ENCODE measurements at regions not wholly inside any gene's neighbourhood (a gene's known extent, or its start where the extent isn't known, plus 50 kb on each side); places are given as distances from the start of the nearest gene placed in this dataset.

- H3K27ac ChIP-seq (ENCODE audit: low read depth, low read length): no peak overlapping the region
- H3K4me3 ChIP-seq (ENCODE audit: low read depth in 1 of 2, low read length in 2 of 2): peak overlapping the region; percentile 63 to 79
- H3K9ac ChIP-seq (ENCODE audit: low read depth in 1 of 2, low read length in 2 of 2): peak overlapping the region; percentile 48
- no peaks in the 10 kb centered on the region for H3K36me3 ChIP-seq (ENCODE audit: control insufficient read depth in 1 of 2, insufficient read depth in 2 of 2, low read length in 2 of 2)
- peaks cover 16 to 19% of the 10 kb centered on the region in 2 donors for H3K4me1 ChIP-seq (ENCODE audit: control insufficient read depth in 1 of 2, insufficient read depth in 2 of 2, low read length in 2 of 2)
- no peaks in the 10 kb centered on the region for H3K9me3 ChIP-seq (ENCODE audit: control insufficient read depth in 1 of 2, low read length in 2 of 2)
- no peaks in the 10 kb centered on the region for H3K27me3 ChIP-seq (ENCODE audit: control insufficient read depth in 1 of 2, insufficient read depth in 2 of 2, low read length in 2 of 2)
Measured at GRCh38 chr3:194769020-194769643, 83.4 kb downstream of the FAM43A start.

- H3K4me1 ChIP-seq (ENCODE audit: control insufficient read depth in 1 of 2, insufficient read depth in 2 of 2, low read length in 2 of 2): peaks cover 16 to 19% of the 10 kb centered on the region in 2 donors
- H3K9ac ChIP-seq (ENCODE audit: low read depth in 1 of 2, low read length in 2 of 2): no peak overlapping the region
- no peak overlapping the region for H3K27ac ChIP-seq (ENCODE audit: low read depth, low read length)
- no peaks in the 10 kb centered on the region for H3K36me3 ChIP-seq (ENCODE audit: control insufficient read depth in 1 of 2, insufficient read depth in 2 of 2, low read length in 2 of 2)
- no peak overlapping the region for H3K4me3 ChIP-seq (ENCODE audit: low read depth in 1 of 2, low read length in 2 of 2)
- no peaks in the 10 kb centered on the region for H3K27me3 ChIP-seq (ENCODE audit: control insufficient read depth in 1 of 2, insufficient read depth in 2 of 2, low read length in 2 of 2)
- no peaks in the 10 kb centered on the region for H3K9me3 ChIP-seq (ENCODE audit: control insufficient read depth in 1 of 2, low read length in 2 of 2)
Measured at GRCh38 chr3:194772241-194773000, 86.7 kb downstream of the FAM43A start.

GRCh38 chr3:194773216-194773615 is 87.5 kb downstream of the FAM43A start:
- H3K4me3 ChIP-seq (ENCODE audit: low read depth in 1 of 2, low read length in 2 of 2): no peak overlapping the region
- no peaks in the 10 kb centered on the region for H3K36me3 ChIP-seq (ENCODE audit: control insufficient read depth in 1 of 2, insufficient read depth in 2 of 2, low read length in 2 of 2)
- no peaks in the 10 kb centered on the region for H3K27me3 ChIP-seq (ENCODE audit: control insufficient read depth in 1 of 2, insufficient read depth in 2 of 2, low read length in 2 of 2)
- no peak overlapping the region for H3K27ac ChIP-seq (ENCODE audit: low read depth, low read length)
- H3K9ac ChIP-seq (ENCODE audit: low read depth in 1 of 2, low read length in 2 of 2): no peak overlapping the region
- no peaks in the 10 kb centered on the region for H3K9me3 ChIP-seq (ENCODE audit: control insufficient read depth in 1 of 2, low read length in 2 of 2)
- H3K4me1 ChIP-seq (ENCODE audit: control insufficient read depth in 1 of 2, insufficient read depth in 2 of 2, low read length in 2 of 2): peaks cover 16 to 19% of the 10 kb centered on the region in 2 donors

- Histone ChIP-seq H3K27ac (ENCODE audit: low read depth, low read length) (no peak overlapping the region), H3K9ac (ENCODE audit: low read depth in 1 of 2, low read length in 2 of 2) (no peak overlapping the region), H3K4me1 (ENCODE audit: control insufficient read depth in 1 of 2, insufficient read depth in 2 of 2, low read length in 2 of 2) (peaks cover 14 to 16% of the 10 kb centered on the region in 2 donors), H3K4me3 (ENCODE audit: low read depth in 1 of 2, low read length in 2 of 2) (no peak overlapping the region), H3K36me3 (ENCODE audit: control insufficient read depth in 1 of 2, insufficient read depth in 2 of 2, low read length in 2 of 2) (no peaks in the 10 kb centered on the region), H3K27me3 (ENCODE audit: control insufficient read depth in 1 of 2, insufficient read depth in 2 of 2, low read length in 2 of 2) (no peaks in the 10 kb centered on the region), H3K9me3 (ENCODE audit: control insufficient read depth in 1 of 2, low read length in 2 of 2) (no peaks in the 10 kb centered on the region)
Measured at GRCh38 chr3:194773771-194774455, 88.2 kb downstream of the FAM43A start.

- Histone ChIP-seq H3K9me3 (ENCODE audit: control insufficient read depth in 1 of 2, low read length in 2 of 2) (no peaks in the 10 kb centered on the region), H3K36me3 (ENCODE audit: control insufficient read depth in 1 of 2, insufficient read depth in 2 of 2, low read length in 2 of 2) (no peaks in the 10 kb centered on the region), H3K27ac (ENCODE audit: low read depth, low read length) (no peak overlapping the region), H3K4me1 (ENCODE audit: control insufficient read depth in 1 of 2, insufficient read depth in 2 of 2, low read length in 2 of 2) (peaks cover 9 to 10% of the 10 kb centered on the region in 2 donors), H3K27me3 (ENCODE audit: control insufficient read depth in 1 of 2, insufficient read depth in 2 of 2, low read length in 2 of 2) (peaks cover 0 to 4% of the 10 kb centered on the region in 2 donors), H3K9ac (ENCODE audit: low read depth in 1 of 2, low read length in 2 of 2) (no peak overlapping the region), H3K4me3 (ENCODE audit: low read depth in 1 of 2, low read length in 2 of 2) (no peak overlapping the region)
Measured at GRCh38 chr3:194775266-194775665, 89.6 kb downstream of the FAM43A start.

GRCh38 chr3:194775731-194776130 is 90.0 kb downstream of the FAM43A start:
- no peak overlapping the region for H3K9ac ChIP-seq (ENCODE audit: low read depth in 1 of 2, low read length in 2 of 2)
- no peaks in the 10 kb centered on the region for H3K36me3 ChIP-seq (ENCODE audit: control insufficient read depth in 1 of 2, insufficient read depth in 2 of 2, low read length in 2 of 2)
- H3K4me3 ChIP-seq (ENCODE audit: low read depth in 1 of 2, low read length in 2 of 2): no peak overlapping the region
- no peak overlapping the region for H3K27ac ChIP-seq (ENCODE audit: low read depth, low read length)
- peaks cover 0 to 4% of the 10 kb centered on the region in 2 donors for H3K27me3 ChIP-seq (ENCODE audit: control insufficient read depth in 1 of 2, insufficient read depth in 2 of 2, low read length in 2 of 2)
- H3K9me3 ChIP-seq (ENCODE audit: control insufficient read depth in 1 of 2, low read length in 2 of 2): no peaks in the 10 kb centered on the region
- peaks cover 9 to 10% of the 10 kb centered on the region in 2 donors for H3K4me1 ChIP-seq (ENCODE audit: control insufficient read depth in 1 of 2, insufficient read depth in 2 of 2, low read length in 2 of 2)

GRCh38 chr3:194777729-194778128 is 92.0 kb downstream of the FAM43A start:
- Histone ChIP-seq H3K9me3 (ENCODE audit: control insufficient read depth in 1 of 2, low read length in 2 of 2) (no peaks in the 10 kb centered on the region), H3K9ac (ENCODE audit: low read depth in 1 of 2, low read length in 2 of 2) (no peak overlapping the region), H3K27ac (ENCODE audit: low read depth, low read length) (no peak overlapping the region), H3K36me3 (ENCODE audit: control insufficient read depth in 1 of 2, insufficient read depth in 2 of 2, low read length in 2 of 2) (no peaks in the 10 kb centered on the region), H3K4me3 (ENCODE audit: low read depth in 1 of 2, low read length in 2 of 2) (no peak overlapping the region), H3K27me3 (ENCODE audit: control insufficient read depth in 1 of 2, insufficient read depth in 2 of 2, low read length in 2 of 2) (peaks cover 0 to 4% of the 10 kb centered on the region in 2 donors), H3K4me1 (ENCODE audit: control insufficient read depth in 1 of 2, insufficient read depth in 2 of 2, low read length in 2 of 2) (peaks cover 7 to 10% of the 10 kb centered on the region in 2 donors)

- no peaks in the 10 kb centered on the region for H3K9me3 ChIP-seq (ENCODE audit: control insufficient read depth in 1 of 2, low read length in 2 of 2)
- H3K27me3 ChIP-seq (ENCODE audit: control insufficient read depth in 1 of 2, insufficient read depth in 2 of 2, low read length in 2 of 2): peaks cover 0 to 4% of the 10 kb centered on the region in 2 donors
- H3K27ac ChIP-seq (ENCODE audit: low read depth, low read length): no peak overlapping the region
- H3K36me3 ChIP-seq (ENCODE audit: control insufficient read depth in 1 of 2, insufficient read depth in 2 of 2, low read length in 2 of 2): no peaks in the 10 kb centered on the region
- H3K4me3 ChIP-seq (ENCODE audit: low read depth in 1 of 2, low read length in 2 of 2): no peak overlapping the region
- no peaks in the 10 kb centered on the region for H3K4me1 ChIP-seq (ENCODE audit: control insufficient read depth in 1 of 2, insufficient read depth in 2 of 2, low read length in 2 of 2)
- H3K9ac ChIP-seq (ENCODE audit: low read depth in 1 of 2, low read length in 2 of 2): no peak overlapping the region
Measured at GRCh38 chr3:194779729-194780224, 94.1 kb downstream of the FAM43A start.

GRCh38 chr3:194780706-194781105 is 95.0 kb downstream of the FAM43A start:
- H3K9ac ChIP-seq (ENCODE audit: low read depth in 1 of 2, low read length in 2 of 2): no peak overlapping the region
- peaks cover 0 to 4% of the 10 kb centered on the region in 2 donors for H3K27me3 ChIP-seq (ENCODE audit: control insufficient read depth in 1 of 2, insufficient read depth in 2 of 2, low read length in 2 of 2)
- H3K36me3 ChIP-seq (ENCODE audit: control insufficient read depth in 1 of 2, insufficient read depth in 2 of 2, low read length in 2 of 2): no peaks in the 10 kb centered on the region
- peaks cover 0 to 5% of the 10 kb centered on the region in 2 donors for H3K4me1 ChIP-seq (ENCODE audit: control insufficient read depth in 1 of 2, insufficient read depth in 2 of 2, low read length in 2 of 2)
- H3K4me3 ChIP-seq (ENCODE audit: low read depth in 1 of 2, low read length in 2 of 2): no peak overlapping the region
- H3K27ac ChIP-seq (ENCODE audit: low read depth, low read length): no peak overlapping the region
- no peaks in the 10 kb centered on the region for H3K9me3 ChIP-seq (ENCODE audit: control insufficient read depth in 1 of 2, low read length in 2 of 2)

GRCh38 chr3:194781617-194782016 is 95.9 kb downstream of the FAM43A start:
- H3K27ac ChIP-seq (ENCODE audit: low read depth, low read length): no peak overlapping the region
- H3K9me3 ChIP-seq (ENCODE audit: control insufficient read depth in 1 of 2, low read length in 2 of 2): no peaks in the 10 kb centered on the region
- H3K9ac ChIP-seq (ENCODE audit: low read depth in 1 of 2, low read length in 2 of 2): no peak overlapping the region
- no peak overlapping the region for H3K4me3 ChIP-seq (ENCODE audit: low read depth in 1 of 2, low read length in 2 of 2)
- peaks cover 0 to 4% of the 10 kb centered on the region in 2 donors for H3K27me3 ChIP-seq (ENCODE audit: control insufficient read depth in 1 of 2, insufficient read depth in 2 of 2, low read length in 2 of 2)
- peaks cover 0 to 5% of the 10 kb centered on the region in 2 donors for H3K4me1 ChIP-seq (ENCODE audit: control insufficient read depth in 1 of 2, insufficient read depth in 2 of 2, low read length in 2 of 2)
- no peaks in the 10 kb centered on the region for H3K36me3 ChIP-seq (ENCODE audit: control insufficient read depth in 1 of 2, insufficient read depth in 2 of 2, low read length in 2 of 2)
